SK-N-SH treated with all-trans-retinoic acid at 6 μM for 48 hours (cell line): ENCODE measurements at regions not wholly inside any gene's neighbourhood (a gene's known extent, or its start where the extent isn't known, plus 50 kb on each side); places are given as distances from the start of the nearest gene placed in this dataset.

Experiments used
- ARNTL ChIP-seq: fragments of 450-650 bp; formaldehyde crosslinking; IDR thresholded peaks from 2 replicates; pipeline ENCODE4 v1.5.0; 2020; ENCODE audit warnings: low read depth, mild to moderate bottlenecking, moderate library complexity, borderline replicate concordance
- CSDC2 ChIP-seq: fragments of 250-450 bp; sonication (Bioruptor Pico); IDR thresholded peaks from 2 replicates; pipeline ENCODE4 v1.5.0; 2020; ENCODE audit warnings: mild to moderate bottlenecking, moderate library complexity
- ESRRG ChIP-seq: fragments of 250-450 bp; sonication (Bioruptor Pico); IDR thresholded peaks from 2 replicates; pipeline ENCODE4 v1.6.1; 2021; ENCODE audit warnings: mild to moderate bottlenecking
- OSR1 ChIP-seq: fragments of 250-450 bp; sonication (Bioruptor Pico); IDR thresholded peaks from 2 replicates; pipeline ENCODE4 v1.8.0; 2022; ENCODE audit warnings: moderate library complexity, mild to moderate bottlenecking, inconsistent platforms
- SNAI2 ChIP-seq: fragments of 250-450 bp; sonication (Bioruptor Pico); IDR thresholded peaks from 2 replicates; pipeline ENCODE4 v1.5.0; 2020; ENCODE audit warnings: mild to moderate bottlenecking, moderate library complexity
- ZFP30 ChIP-seq: fragments of 450-650 bp; formaldehyde crosslinking; IDR thresholded peaks from 2 replicates; pipeline ENCODE4 v1.5.0; 2022; ENCODE audit warnings: mild to moderate bottlenecking, moderate library complexity
- ZNF8 ChIP-seq: fragments of 450-650 bp; formaldehyde crosslinking; IDR thresholded peaks from 2 replicates; pipeline ENCODE4 v1.5.0; 2020; ENCODE audit warnings: mild to moderate bottlenecking, moderate library complexity
- TF ChIP-seq, protein P1 (sequence below): fragments of 250-450 bp; sonication (Bioruptor Pico); IDR thresholded peaks from 2 replicates; pipeline ENCODE4 v1.8.0; 2020; ENCODE audit warnings: mild to moderate bottlenecking, moderate library complexity, borderline replicate concordance
- TF ChIP-seq, protein P2 (sequence below): fragments of 250-450 bp; sonication (Bioruptor Pico); IDR thresholded peaks from 2 replicates; pipeline ENCODE4 v1.5.1; 2020; ENCODE audit warnings: low read depth, mild to moderate bottlenecking, moderate library complexity
- TF ChIP-seq, protein P3 (sequence below): fragments of 250-450 bp; sonication (Bioruptor Pico); IDR thresholded peaks from 2 replicates; pipeline ENCODE4 v1.8.0; 2021; ENCODE audit warnings: low read depth, mild to moderate bottlenecking, moderate library complexity, borderline replicate concordance
- TF ChIP-seq, protein P4 (sequence below): fragments of 250-450 bp; sonication (Bioruptor Pico); IDR thresholded peaks from 2 replicates; pipeline ENCODE4 v1.5.0; 2020; ENCODE audit warnings: mild to moderate bottlenecking, moderate library complexity
- TF ChIP-seq, protein P5 (sequence below): fragments of 250-450 bp; sonication (Bioruptor Pico); IDR thresholded peaks from 2 replicates; pipeline ENCODE4 v1.5.1; 2021; ENCODE audit warnings: mild to moderate bottlenecking, moderate library complexity

DNA sequence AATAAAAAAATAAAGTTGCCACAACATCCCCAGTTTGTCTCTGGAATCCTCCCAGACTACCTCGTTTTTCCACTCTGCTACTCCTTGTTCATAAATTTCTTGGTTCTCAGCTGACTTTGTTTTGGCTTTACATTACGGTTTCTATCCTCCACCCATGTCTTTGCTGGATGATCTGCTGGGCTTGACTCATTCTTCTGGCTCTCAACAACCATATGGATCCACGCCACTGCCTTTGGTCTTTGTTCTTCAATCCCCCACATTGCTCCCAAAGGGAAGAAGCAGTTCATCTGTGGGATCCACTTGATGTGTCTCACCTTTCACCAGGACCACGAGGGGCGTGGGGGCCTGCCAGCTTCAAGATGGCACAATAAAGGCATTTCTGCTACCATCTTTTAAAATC is 67.1 kb upstream of the NBL1 start:
- no peak for TF ChIP-seq SNAI2
- TF ChIP-seq, protein P1, sequence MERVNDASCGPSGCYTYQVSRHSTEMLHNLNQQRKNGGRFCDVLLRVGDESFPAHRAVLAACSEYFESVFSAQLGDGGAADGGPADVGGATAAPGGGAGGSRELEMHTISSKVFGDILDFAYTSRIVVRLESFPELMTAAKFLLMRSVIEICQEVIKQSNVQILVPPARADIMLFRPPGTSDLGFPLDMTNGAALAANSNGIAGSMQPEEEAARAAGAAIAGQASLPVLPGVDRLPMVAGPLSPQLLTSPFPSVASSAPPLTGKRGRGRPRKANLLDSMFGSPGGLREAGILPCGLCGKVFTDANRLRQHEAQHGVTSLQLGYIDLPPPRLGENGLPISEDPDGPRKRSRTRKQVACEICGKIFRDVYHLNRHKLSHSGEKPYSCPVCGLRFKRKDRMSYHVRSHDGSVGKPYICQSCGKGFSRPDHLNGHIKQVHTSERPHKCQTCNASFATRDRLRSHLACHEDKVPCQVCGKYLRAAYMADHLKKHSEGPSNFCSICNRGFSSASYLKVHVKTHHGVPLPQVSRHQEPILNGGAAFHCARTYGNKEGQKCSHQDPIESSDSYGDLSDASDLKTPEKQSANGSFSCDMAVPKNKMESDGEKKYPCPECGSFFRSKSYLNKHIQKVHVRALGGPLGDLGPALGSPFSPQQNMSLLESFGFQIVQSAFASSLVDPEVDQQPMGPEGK = no peak
- TF ChIP-seq OSR1 (CRISPR knock-in tag) = no peak
- TF ChIP-seq, protein P2, sequence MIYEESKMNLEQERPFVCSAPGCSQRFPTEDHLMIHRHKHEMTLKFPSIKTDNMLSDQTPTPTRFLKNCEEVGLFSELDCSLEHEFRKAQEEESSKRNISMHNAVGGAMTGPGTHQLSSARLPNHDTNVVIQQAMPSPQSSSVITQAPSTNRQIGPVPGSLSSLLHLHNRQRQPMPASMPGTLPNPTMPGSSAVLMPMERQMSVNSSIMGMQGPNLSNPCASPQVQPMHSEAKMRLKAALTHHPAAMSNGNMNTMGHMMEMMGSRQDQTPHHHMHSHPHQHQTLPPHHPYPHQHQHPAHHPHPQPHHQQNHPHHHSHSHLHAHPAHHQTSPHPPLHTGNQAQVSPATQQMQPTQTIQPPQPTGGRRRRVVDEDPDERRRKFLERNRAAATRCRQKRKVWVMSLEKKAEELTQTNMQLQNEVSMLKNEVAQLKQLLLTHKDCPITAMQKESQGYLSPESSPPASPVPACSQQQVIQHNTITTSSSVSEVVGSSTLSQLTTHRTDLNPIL (CRISPR knock-in tag) = no peak
- TF ChIP-seq, protein P3, sequence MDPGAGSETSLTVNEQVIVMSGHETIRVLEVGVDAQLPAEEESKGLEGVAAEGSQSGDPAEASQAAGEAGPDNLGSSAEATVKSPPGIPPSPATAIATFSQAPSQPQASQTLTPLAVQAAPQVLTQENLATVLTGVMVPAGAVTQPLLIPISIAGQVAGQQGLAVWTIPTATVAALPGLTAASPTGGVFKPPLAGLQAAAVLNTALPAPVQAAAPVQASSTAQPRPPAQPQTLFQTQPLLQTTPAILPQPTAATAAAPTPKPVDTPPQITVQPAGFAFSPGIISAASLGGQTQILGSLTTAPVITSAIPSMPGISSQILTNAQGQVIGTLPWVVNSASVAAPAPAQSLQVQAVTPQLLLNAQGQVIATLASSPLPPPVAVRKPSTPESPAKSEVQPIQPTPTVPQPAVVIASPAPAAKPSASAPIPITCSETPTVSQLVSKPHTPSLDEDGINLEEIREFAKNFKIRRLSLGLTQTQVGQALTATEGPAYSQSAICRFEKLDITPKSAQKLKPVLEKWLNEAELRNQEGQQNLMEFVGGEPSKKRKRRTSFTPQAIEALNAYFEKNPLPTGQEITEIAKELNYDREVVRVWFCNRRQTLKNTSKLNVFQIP = no peak
- no peak for TF ChIP-seq CSDC2
- TF ChIP-seq ZNF8 (CRISPR knock-in tag) = no peak
- TF ChIP-seq ZFP30 (CRISPR knock-in tag) = no peak
- no peak for TF ChIP-seq ESRRG (CRISPR knock-in tag)
- TF ChIP-seq, protein P4, sequence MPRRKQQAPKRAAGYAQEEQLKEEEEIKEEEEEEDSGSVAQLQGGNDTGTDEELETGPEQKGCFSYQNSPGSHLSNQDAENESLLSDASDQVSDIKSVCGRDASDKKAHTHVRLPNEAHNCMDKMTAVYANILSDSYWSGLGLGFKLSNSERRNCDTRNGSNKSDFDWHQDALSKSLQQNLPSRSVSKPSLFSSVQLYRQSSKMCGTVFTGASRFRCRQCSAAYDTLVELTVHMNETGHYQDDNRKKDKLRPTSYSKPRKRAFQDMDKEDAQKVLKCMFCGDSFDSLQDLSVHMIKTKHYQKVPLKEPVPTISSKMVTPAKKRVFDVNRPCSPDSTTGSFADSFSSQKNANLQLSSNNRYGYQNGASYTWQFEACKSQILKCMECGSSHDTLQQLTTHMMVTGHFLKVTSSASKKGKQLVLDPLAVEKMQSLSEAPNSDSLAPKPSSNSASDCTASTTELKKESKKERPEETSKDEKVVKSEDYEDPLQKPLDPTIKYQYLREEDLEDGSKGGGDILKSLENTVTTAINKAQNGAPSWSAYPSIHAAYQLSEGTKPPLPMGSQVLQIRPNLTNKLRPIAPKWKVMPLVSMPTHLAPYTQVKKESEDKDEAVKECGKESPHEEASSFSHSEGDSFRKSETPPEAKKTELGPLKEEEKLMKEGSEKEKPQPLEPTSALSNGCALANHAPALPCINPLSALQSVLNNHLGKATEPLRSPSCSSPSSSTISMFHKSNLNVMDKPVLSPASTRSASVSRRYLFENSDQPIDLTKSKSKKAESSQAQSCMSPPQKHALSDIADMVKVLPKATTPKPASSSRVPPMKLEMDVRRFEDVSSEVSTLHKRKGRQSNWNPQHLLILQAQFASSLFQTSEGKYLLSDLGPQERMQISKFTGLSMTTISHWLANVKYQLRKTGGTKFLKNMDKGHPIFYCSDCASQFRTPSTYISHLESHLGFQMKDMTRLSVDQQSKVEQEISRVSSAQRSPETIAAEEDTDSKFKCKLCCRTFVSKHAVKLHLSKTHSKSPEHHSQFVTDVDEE (CRISPR knock-in tag) = no peak
- TF ChIP-seq, protein P5, sequence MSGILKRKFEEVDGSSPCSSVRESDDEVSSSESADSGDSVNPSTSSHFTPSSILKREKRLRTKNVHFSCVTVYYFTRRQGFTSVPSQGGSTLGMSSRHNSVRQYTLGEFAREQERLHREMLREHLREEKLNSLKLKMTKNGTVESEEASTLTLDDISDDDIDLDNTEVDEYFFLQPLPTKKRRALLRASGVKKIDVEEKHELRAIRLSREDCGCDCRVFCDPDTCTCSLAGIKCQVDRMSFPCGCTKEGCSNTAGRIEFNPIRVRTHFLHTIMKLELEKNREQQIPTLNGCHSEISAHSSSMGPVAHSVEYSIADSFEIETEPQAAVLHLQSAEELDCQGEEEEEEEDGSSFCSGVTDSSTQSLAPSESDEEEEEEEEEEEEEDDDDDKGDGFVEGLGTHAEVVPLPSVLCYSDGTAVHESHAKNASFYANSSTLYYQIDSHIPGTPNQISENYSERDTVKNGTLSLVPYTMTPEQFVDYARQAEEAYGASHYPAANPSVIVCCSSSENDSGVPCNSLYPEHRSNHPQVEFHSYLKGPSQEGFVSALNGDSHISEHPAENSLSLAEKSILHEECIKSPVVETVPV (CRISPR knock-in tag) = no peak
- no peak for TF ChIP-seq ARNTL (CRISPR knock-in tag)
